ENCODE measurements at regions not wholly inside any gene's neighbourhood (a gene's known extent, or its start where the extent isn't known, plus 50 kb on each side); places are given as distances from the start of the nearest gene placed in this dataset.
"Not testable (repeated sequence)": the region's sequence is repeated elsewhere in the genome, so short reads cannot be mapped to it uniquely, and the experiment has no call there.

DNA sequence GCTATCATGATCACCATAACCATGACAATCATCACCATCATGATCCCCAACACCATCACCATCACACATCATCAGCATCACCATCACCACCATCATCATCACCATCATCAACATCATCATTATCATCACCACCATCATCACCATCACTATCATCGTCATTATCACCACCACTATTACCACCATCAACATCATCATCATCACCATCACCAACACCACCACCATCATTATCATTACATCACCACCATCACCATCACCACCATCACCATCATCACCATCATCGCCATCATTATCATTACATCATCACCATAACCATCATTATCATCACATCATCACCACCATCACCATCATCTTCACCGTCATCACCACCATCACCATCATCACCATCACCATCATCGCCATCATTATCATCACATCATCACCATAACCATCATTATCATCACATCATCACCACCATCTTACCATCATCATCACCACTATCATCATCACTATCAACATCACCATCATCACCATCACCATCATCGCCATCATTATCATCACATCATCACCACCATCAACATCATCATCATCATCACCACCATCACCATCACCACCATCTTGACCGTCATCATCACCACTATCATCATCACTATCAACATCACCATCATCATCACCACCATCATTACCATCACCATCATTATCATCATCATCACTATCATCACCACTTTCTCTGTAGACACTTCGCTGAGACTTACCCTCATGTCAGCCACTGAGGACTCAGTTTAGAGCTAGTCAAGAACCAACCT, 366.0 kb downstream of the C16orf95 start:
- DNase-seq (ENCODE audit: low read depth in 2 of 3, low spot score in 1 of 3): no peak

DNA sequence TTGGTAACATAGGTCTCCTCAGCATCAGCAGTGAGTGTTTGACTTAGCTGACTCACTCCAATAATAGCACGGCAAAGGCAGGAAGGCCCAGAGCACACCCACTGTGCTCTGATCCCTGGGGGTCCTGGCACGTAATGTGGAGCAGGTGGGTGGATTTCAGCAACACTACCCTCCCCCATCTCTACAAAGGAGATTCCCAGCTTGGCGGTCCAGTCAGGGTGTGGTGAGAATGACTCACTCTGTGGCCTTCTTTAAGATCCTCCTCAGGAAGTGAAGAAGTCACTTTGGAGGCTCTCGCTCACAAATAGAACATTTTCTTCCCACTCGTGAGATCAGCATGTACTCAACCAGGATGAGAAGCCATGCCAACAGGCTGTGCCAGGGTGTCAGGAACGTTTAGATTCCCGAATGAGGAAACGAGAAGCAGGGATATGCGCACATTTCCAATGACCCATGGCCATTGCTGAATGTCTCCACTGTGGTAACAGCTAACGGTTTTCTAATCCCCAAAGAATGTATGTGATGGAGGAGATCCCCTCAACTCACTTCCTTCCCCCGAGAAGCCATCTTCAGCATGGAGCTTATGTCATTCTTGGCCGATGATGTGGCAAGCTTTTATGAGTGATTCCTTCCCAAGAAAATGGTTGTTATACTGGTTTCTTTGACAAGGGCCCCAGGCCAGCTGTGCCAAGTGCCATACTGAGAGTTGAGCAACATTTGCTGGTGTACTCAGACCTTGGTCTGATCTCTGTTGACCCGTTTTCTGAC, 365.2 kb downstream of the C16orf95 start:
- DNase-seq (ENCODE audit: low read depth in 2 of 3, low spot score in 1 of 3): no peak

DNA sequence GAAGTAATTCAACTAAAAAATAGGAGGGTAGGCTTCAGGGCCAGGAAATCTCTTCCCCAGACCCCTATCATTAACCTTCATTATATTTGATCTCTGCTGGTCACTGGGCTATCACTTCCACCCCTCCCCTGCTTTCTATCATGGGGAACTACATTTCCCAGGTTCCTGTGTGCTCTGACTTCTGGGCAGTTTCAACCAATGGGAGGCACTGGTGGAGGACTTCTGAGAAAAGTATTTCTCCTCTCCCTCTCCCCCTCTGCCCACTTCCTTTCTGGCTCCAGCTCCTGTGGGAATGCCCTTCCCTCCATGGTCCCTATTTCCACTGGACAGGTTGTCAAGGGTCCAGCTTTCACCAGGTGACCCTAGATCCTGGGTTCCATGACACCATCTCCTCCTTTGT, 364.4 kb downstream of the C16orf95 start:
- DNase-seq (ENCODE audit: low read depth in 2 of 3, low spot score in 1 of 3): no peak

DNA sequence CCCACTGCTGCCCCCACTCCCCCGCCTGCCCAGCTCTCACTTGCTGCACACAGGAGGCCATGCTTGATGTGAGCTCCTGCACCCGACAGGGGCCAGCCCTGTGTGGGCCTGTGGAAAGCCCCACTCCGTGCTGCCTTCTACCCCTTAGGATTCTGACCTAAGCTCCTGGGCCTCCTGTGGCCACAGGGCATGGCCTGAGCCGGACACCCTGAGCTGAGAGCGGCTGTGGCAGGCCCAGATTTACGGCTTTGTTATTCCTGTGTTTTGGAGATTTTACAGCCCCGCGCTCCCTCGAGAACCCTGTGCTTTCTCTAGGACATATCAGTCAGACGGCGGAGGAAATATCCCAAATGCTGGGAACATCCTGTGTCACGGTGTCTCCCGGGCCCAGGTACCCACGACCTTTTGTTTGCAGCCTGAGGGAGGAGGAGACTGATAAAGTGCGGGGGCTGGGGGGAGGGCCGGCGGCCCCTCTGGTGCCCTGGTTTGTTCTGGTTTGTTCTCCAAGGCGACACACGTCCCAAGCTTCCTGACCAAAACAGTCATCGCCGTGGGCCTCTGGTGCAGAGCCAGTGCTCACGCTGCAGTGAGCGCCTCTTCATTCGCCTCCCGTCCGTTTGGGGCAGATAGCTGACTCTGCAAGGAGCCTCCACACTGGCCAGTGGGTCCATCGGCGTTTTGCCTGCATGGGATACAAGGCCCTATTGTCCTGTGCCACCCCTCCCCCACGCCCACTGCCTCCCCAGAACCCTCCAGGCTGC, 363.4 kb downstream of the C16orf95 start:
- DNase-seq (ENCODE audit: low read depth in 2 of 3, low spot score in 1 of 3): no peak

DNA sequence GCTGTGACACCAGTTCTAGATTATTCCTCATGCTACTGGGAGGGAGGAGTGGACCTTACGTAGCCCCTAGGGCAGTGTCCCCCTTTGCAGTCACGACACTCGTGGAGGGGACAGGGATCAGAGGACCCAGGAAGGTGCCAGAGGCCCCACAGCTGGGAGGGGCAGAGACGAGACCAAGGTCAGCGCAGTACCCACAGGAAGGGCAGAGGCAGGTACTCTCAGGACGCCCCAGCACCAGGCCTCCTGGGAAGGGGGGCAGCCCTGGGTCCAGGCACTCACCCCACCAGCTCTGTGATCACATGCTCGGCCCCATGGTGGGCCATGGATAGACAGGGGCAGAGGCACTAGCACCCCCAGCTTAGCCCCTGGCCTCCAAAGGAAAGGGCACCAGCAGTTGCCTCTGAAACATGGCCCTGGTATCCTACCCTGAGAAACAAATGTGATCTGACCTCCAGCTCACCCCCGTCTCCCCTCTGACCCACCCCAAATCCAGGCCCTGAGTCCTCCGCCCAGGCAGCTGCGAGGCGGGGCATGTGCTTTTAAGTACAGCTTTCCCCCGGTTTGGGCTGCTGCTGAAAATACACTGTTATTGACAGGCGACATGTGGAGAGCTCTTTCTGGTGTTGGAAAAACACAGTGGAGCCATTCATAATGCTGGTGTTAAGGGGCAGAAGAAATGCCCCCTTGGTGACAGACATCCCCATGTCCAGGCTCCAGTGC, 361.9 kb downstream of the C16orf95 start:
- no peak for DNase-seq (ENCODE audit: low read depth in 2 of 3, low spot score in 1 of 3)

GRCh38 chr16:86956437-86956836, 360.8 kb downstream of the C16orf95 start:
- DNase-seq (ENCODE audit: low read depth in 2 of 3, low spot score in 1 of 3): no peak

GRCh38 chr16:86957662-86958198, 359.5 kb downstream of the C16orf95 start:
- DNase-seq (ENCODE audit: low read depth in 2 of 3, low spot score in 1 of 3): not testable (repeated sequence)

DNA sequence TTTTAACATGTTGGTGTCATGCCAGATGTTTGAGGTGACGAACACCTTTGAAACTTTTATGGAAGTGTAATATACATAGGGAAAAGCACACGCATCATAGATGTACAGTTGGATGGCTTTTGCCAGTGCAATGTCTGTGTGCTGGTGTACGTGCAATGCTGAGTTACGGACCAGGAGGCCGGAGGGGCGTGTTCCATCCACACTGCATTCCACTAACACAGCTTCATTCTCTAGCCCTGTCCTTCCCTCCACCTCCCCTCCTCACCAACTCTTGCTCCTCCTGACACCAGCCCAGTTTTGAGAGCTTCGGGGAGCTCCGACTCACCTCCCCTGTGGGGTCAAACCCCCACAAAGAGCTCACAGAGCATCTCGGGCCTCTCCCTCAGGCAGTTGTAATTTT, 358.8 kb downstream of the C16orf95 start:
- DNase-seq (ENCODE audit: low read depth in 2 of 3, low spot score in 1 of 3): no peak

DNA sequence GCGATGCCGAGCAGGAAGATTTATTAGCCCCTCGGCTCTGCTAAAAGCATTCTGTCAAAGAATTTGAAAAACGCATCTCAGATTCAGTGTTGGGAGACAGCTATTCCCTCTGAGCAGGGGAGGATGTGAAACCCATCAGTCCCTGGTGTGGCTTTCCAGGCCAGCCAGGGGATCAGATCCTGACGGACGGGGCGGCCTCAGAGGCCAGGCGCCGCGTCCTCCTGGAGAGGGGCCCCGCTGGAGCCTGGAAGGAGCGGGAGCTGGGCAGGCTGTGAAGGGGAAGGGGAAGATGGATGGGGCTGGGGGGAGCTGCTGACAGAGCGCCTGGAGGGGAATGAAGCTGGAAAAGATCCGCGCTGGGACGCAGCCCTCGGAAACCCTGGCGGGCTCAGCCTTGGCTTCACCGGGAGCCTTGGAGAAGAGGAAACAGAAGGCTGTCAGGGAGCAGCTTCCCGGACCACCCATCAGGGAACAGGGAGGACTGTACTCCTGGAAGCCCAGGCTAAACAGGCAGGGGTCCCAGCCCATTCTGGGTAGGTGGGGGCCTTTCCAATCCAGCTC, 358.0 kb downstream of the C16orf95 start:
- no peak for DNase-seq (ENCODE audit: low read depth in 2 of 3, low spot score in 1 of 3)

GRCh38 chr16:86959729-86960128, 357.5 kb downstream of the C16orf95 start:
- DNase-seq (ENCODE audit: low read depth in 2 of 3, low spot score in 1 of 3): no peak

- no peak for DNase-seq (ENCODE audit: low read depth in 2 of 3, low spot score in 1 of 3)
These were observed 356.9 kb downstream of the C16orf95 start for GRCh38 chr16:86960266-86960665.

- no peak for DNase-seq (ENCODE audit: low read depth in 2 of 3, low spot score in 1 of 3)
These were observed 356.0 kb downstream of the C16orf95 start for GRCh38 chr16:86961171-86961601.

- DNase-seq (ENCODE audit: low read depth in 2 of 3, low spot score in 1 of 3): no peak
These were observed 354.9 kb downstream of the C16orf95 start for GRCh38 chr16:86962259-86962658.

DNA sequence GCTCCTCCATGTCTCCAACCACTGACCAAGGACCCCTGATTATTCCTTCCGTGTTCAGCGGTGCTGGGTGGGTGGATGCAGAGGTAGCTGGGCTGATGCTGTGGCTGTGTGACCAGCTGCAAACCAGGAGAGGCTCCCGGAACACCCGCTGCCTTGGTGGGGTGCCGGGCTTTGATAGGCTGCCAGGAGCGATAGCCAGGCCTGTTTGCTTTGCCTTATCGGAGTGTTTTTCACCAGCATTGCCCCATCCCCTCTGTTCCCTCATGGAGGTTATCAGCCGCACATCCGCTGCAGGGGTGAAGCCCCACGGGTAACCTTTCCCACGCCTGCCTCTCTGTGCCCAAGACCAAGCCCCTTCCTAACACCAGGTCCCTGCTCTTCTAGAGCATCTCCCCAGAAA, 354.3 kb downstream of the C16orf95 start:
- no peak for DNase-seq (ENCODE audit: low read depth in 2 of 3, low spot score in 1 of 3)

DNA sequence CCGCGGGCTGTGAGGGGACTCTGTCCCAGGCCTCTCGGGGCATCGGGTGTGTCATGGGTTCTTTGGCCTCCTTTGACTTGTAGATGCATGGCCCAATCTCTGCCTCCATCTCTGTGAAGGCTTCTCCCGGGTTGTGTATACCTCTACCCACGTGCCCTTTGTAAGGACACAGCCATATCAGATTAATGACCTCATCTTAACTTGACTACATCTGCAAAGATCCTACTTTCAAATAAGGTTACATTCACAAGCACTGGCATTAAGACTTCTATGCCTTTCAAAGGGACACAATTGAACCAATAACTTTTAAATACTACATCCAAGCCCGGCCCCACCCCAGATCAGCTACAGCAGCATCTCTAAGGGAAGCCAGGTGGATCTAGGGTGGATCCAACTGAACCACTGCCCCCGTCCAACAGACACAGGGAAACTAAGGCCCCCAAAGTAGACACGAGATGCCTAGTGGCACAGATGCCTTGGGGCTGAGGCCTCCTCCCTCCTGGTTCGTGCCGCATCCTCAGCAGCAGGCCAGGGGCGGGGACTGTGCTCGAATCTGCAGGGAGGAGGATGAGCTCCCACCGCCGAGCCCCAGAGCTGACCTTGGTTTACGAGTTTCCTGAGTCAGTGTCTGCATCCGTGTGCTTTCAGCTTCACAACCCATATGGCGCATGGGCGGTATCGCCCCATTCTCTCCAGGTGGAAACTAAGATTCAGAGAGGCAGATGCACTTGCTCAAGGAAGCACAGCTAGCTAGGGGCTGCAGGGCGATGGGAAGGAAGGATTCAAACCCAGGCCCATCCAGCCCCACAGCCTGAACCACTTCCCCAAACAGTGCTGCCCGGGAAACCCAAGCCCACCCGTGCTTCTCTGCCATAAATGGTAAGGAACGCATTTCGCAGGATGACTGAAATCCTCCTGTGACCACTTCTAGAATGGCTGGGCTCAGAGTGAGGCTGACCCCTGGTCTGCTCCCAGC, 353.3 kb downstream of the C16orf95 start:
- no peak for DNase-seq (ENCODE audit: low read depth in 2 of 3, low spot score in 1 of 3)

DNA sequence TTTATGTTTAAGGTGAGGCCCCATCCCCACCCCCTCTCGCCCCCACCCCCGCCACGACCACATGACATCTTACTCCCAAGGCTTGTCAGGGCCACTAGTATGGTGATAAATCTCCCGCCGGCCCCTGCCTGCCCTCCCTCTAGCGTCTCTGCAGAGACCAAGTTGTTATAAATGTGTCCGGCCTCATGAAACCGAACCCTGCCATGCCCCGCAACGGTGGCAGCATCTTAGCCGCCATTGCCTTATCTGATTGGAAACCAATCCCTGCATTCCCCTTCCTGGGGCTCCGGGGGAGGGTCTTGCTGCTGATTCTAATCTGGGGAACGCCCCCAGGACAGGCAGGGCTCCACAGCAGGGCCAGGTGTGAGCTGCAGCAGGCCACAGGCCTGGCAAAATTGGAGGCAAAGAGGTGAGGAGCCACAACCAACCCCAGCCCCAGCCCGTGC, 352.4 kb downstream of the C16orf95 start:
- no peak for DNase-seq (ENCODE audit: low read depth in 2 of 3, low spot score in 1 of 3)

GRCh38 chr16:86965331-86965730, 351.9 kb downstream of the C16orf95 start:
- no peak for DNase-seq (ENCODE audit: low read depth in 2 of 3, low spot score in 1 of 3)

DNA sequence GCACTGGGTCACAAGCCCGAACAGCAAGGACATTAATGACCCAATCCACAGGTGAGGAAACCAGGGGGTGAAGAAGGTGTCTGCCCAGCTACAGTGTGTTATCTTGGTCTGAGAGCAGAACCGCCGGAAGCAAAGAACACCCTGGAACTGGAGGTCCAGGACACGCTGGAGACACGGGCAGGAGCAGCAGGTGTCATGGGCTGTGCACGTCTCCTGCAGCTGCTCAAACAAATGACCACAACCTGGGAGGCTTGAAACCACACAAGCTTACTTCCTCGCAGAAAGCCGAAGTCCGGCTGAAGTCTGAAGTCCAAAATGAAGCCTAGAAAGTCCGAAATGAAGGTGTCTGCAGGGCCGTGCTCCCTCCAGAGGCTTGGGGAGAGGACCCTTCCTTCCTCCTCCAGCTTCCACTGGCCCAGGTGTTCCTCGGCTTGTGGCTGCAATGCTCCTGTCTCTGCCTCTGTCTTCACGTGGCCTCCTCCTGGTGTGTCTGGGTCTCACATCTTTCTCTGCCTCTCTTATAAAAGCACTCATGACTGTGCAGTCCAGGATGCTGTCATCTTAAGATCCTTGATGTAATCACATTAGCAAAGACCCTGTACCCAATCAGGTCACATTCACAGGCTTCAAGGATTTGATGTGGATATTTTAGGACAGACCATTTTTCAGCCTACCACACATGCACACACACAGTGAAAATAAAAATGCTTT, 351.2 kb downstream of the C16orf95 start:
- no peak for DNase-seq (ENCODE audit: low read depth in 2 of 3, low spot score in 1 of 3)

DNA sequence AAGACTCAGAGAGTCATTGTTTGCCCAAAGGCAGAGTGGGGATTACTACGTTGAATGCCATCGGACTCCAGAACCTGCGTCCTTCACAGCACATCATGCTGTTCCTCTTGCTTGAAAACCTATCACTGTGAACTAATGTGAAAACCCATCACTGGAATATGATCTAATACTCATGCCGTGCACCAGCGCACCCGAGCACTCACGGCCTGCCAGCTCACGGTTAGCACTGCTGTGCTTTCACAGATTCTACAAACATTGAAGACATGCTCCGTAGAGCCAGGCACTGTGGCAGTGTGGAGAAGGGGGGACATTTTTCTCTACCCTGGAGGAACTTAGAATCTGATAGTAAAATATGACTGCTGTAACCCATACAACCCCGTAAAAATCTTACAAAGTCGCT, 350.4 kb downstream of the C16orf95 start:
- no peak for DNase-seq (ENCODE audit: low read depth in 2 of 3, low spot score in 1 of 3)
